Thyroid gland (tissue), 4 donors: ENCODE measurements at regions not wholly inside any gene's neighbourhood (a gene's known extent, or its start where the extent isn't known, plus 50 kb on each side); places are given as distances from the start of the nearest gene placed in this dataset.
"Not testable (repeated sequence)": the region's sequence is repeated elsewhere in the genome, so short reads cannot be mapped to it uniquely, and the experiment has no call there.

ENCODE experiments used
- POLR2A ChIP-seq, 2 donors: fragments of 450-650 bp; IDR thresholded peaks; one replicate each; pipeline ENCODE4 v1.6.1; 2017; ENCODE audit warnings: antibody characterized with exemption in 2 of 2, mild to moderate bottlenecking in 2 of 2, moderate library complexity in 1 of 2
- TF ChIP-seq, protein P1 (sequence below), 6 experiments: fragments of 200-600 bp in 3 of 6; fragments of 450-650 bp in 3 of 6; sonication (generic) in 3 of 6; IDR thresholded peaks; one replicate each; pipeline ENCODE4 v1.5.1; 2016 to 2019; ENCODE audit warnings: antibody characterized with exemption in 6 of 6, mild to moderate bottlenecking in 2 of 6, inconsistent platforms in 1 of 6, moderate library complexity in 1 of 6

DNA sequence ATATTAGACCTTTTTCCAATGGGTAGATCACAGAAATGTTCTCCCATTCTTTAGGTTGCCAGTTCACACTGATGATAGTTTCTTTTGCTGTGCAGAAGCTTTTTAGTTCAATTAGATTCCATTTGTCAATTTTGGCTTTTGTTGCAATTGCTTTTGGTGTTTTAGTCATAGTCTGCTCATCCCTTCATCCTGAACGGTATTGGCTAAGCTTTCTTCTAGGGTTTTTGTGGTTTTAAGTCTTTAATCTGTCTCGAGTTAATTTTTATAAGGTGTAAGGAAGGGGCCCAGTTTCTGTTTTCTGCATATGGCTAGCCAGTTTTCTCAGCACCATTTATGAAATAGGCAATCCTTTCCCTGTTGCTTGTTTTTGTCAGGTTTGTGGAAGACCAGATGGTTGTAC, 564.3 kb upstream of the ZNF337 start:
- TF ChIP-seq, protein P1, sequence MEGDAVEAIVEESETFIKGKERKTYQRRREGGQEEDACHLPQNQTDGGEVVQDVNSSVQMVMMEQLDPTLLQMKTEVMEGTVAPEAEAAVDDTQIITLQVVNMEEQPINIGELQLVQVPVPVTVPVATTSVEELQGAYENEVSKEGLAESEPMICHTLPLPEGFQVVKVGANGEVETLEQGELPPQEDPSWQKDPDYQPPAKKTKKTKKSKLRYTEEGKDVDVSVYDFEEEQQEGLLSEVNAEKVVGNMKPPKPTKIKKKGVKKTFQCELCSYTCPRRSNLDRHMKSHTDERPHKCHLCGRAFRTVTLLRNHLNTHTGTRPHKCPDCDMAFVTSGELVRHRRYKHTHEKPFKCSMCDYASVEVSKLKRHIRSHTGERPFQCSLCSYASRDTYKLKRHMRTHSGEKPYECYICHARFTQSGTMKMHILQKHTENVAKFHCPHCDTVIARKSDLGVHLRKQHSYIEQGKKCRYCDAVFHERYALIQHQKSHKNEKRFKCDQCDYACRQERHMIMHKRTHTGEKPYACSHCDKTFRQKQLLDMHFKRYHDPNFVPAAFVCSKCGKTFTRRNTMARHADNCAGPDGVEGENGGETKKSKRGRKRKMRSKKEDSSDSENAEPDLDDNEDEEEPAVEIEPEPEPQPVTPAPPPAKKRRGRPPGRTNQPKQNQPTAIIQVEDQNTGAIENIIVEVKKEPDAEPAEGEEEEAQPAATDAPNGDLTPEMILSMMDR (IDR thresholded peaks at IDR 0.05): not testable (repeated sequence)
- not testable (repeated sequence) for TF ChIP-seq POLR2A (IDR thresholded peaks at IDR 0.05)
